ENCODE measurements at regions not wholly inside any gene's neighbourhood (a gene's known extent, or its start where the extent isn't known, plus 50 kb on each side); places are given as distances from the start of the nearest gene placed in this dataset.

DNA sequence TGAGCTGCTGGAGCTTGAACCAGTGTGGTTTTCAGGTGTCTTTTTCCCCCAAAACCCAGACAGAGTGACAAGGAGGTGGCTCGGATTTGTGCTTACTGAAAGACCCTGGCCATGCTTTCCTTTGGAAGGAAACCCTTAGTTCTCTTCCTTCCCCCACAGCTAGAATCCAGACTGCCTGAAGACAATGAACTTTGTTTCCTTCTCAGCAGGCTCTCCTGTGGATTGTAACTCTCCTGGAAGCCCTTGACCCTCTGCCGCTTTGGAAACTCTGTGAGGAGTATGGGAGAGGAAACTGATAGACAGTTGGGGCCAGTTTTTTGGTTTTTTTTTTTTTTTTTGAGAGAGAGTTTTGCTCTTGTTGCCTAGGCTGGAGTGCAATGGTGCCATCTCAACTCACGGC lies 62.1 kb upstream of the SESN3 start:
- no peak for TF ChIP-seq CEBPB (IDR thresholded peaks at IDR 0.05)
- no peak for TF ChIP-seq EP300 (IDR thresholded peaks at IDR 0.05; ENCODE audit: borderline replicate concordance)
- TF ChIP-seq RAD21 (IDR thresholded peaks at IDR 0.05; ENCODE audit: low read depth), result no peak
- no peak for TF ChIP-seq TCF12 (IDR thresholded peaks at IDR 0.05; ENCODE audit: low read depth)
- TF ChIP-seq, protein P1, sequence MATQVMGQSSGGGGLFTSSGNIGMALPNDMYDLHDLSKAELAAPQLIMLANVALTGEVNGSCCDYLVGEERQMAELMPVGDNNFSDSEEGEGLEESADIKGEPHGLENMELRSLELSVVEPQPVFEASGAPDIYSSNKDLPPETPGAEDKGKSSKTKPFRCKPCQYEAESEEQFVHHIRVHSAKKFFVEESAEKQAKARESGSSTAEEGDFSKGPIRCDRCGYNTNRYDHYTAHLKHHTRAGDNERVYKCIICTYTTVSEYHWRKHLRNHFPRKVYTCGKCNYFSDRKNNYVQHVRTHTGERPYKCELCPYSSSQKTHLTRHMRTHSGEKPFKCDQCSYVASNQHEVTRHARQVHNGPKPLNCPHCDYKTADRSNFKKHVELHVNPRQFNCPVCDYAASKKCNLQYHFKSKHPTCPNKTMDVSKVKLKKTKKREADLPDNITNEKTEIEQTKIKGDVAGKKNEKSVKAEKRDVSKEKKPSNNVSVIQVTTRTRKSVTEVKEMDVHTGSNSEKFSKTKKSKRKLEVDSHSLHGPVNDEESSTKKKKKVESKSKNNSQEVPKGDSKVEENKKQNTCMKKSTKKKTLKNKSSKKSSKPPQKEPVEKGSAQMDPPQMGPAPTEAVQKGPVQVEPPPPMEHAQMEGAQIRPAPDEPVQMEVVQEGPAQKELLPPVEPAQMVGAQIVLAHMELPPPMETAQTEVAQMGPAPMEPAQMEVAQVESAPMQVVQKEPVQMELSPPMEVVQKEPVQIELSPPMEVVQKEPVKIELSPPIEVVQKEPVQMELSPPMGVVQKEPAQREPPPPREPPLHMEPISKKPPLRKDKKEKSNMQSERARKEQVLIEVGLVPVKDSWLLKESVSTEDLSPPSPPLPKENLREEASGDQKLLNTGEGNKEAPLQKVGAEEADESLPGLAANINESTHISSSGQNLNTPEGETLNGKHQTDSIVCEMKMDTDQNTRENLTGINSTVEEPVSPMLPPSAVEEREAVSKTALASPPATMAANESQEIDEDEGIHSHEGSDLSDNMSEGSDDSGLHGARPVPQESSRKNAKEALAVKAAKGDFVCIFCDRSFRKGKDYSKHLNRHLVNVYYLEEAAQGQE (IDR thresholded peaks at IDR 0.05; ENCODE audit: low read depth), result no peak
- no peak for TF ChIP-seq MAX (IDR thresholded peaks at IDR 0.05)
- TF ChIP-seq TAF1 (IDR thresholded peaks at IDR 0.05; ENCODE audit: low read depth), result no peak
